Nephron (organoid): ENCODE measurements at regions not wholly inside any gene's neighbourhood (a gene's known extent, or its start where the extent isn't known, plus 50 kb on each side); places are given as distances from the start of the nearest gene placed in this dataset.

Source experiments
- H3K27ac Mint-ChIP-seq, 3 experiments: 2 replicates each; pipeline ENCODE4 v1.8.0; 2020; ENCODE audit warnings: mixed read lengths in 3 of 3, mild to moderate bottlenecking in 2 of 3, moderate library complexity in 1 of 3
- H3K27me3 Mint-ChIP-seq: 2 replicates; pipeline ENCODE4 v1.8.0; 2021; ENCODE audit warnings: low read depth, mild to moderate bottlenecking, moderate library complexity, mixed read lengths
- H3K36me3 Mint-ChIP-seq: 2 replicates; pipeline ENCODE4 v1.8.0; 2020; ENCODE audit warnings: low read depth, mixed read lengths
- H3K4me1 Mint-ChIP-seq: 2 replicates; pipeline ENCODE4 v1.8.0; 2020; ENCODE audit warnings: mixed read lengths
- H3K4me3 Mint-ChIP-seq, 3 experiments: 2 replicates each; pipeline ENCODE4 v1.8.0; 2020; ENCODE audit warnings: mild to moderate bottlenecking in 3 of 3, mixed read lengths in 3 of 3, moderate library complexity in 2 of 3
- H3K9me3 Mint-ChIP-seq: 2 replicates; pipeline ENCODE4 v1.8.0; 2020; ENCODE audit warnings: mixed read lengths
- TF ChIP-seq, protein P1 (sequence below), 3 experiments: fragments of 200-600 bp; sonication (generic); IDR thresholded peaks; one replicate each; pipeline ENCODE4 v1.5.0; 2021; ENCODE audit warnings: antibody characterized with exemption in 3 of 3; ENCODE audit not compliant: unreplicated experiment in 3 of 3

- no peak overlapping the region for H3K4me3 Mint-ChIP-seq
- H3K9me3 Mint-ChIP-seq: no peaks in the 10 kb centered on the region
- H3K4me1 Mint-ChIP-seq: peaks cover 24% of the 10 kb centered on the region
- H3K27ac Mint-ChIP-seq: no peak overlapping the region
- no peaks in the 10 kb centered on the region for H3K36me3 Mint-ChIP-seq
- peaks cover 3% of the 10 kb centered on the region for H3K27me3 Mint-ChIP-seq
- TF ChIP-seq, protein P1, sequence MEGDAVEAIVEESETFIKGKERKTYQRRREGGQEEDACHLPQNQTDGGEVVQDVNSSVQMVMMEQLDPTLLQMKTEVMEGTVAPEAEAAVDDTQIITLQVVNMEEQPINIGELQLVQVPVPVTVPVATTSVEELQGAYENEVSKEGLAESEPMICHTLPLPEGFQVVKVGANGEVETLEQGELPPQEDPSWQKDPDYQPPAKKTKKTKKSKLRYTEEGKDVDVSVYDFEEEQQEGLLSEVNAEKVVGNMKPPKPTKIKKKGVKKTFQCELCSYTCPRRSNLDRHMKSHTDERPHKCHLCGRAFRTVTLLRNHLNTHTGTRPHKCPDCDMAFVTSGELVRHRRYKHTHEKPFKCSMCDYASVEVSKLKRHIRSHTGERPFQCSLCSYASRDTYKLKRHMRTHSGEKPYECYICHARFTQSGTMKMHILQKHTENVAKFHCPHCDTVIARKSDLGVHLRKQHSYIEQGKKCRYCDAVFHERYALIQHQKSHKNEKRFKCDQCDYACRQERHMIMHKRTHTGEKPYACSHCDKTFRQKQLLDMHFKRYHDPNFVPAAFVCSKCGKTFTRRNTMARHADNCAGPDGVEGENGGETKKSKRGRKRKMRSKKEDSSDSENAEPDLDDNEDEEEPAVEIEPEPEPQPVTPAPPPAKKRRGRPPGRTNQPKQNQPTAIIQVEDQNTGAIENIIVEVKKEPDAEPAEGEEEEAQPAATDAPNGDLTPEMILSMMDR (IDR thresholded peaks at IDR 0.05; ENCODE audit: unreplicated experiment in 3 of 3): no peak
Observed at GRCh38 chr2:176501617-176502016, 232.4 kb downstream of the MTX2 start.

DNA sequence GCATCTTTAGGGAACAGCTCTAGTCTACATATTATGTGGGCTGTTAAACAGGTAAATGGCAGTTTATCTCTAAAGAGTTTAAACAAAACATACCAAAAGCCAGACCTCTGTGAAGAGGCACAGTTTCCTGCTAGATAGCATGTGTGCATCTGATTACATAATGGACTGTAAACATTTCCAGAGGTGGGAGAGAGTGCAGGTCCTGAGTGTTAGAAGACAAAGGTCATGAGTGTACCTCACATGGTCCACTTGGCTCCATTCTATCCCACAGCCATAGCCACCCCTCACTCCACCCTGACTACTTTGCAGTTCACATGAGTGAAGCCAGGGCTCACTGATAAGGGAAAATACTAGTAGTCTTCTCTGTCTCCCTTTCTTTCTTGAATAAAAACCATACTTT lies 233.4 kb downstream of the MTX2 start:
- Mint-ChIP-seq H3K27me3 (peaks cover 3% of the 10 kb centered on the region), H3K36me3 (no peaks in the 10 kb centered on the region), H3K4me3 (no peak overlapping the region), H3K27ac (peak overlapping the region in 1 of 3 experiments; percentile 10), H3K9me3 (no peaks in the 10 kb centered on the region), H3K4me1 (peaks cover 24% of the 10 kb centered on the region)
- TF ChIP-seq, protein P1 (IDR thresholded peaks at IDR 0.05; ENCODE audit: unreplicated experiment in 3 of 3): no peak

DNA sequence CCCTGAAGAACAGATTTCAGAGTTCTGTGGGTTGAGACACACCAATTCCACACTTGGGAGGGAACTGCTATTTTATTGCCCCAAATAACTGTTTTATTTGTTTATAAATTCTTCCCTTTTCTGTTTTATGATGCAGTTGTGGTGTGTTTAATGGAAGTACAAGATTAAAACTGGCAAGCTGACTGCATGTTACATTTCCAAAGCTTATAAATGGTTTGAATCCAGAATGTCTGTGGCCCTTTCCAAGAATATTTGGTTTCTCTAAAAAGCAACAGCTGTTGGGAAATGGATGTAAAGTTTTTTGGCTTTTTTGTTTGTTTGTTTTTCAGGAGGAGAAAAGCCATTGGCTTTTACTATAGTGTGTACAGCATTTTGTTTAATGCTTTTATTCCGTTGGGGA lies 234.5 kb downstream of the MTX2 start:
- TF ChIP-seq, protein P1 (IDR thresholded peaks at IDR 0.05; ENCODE audit: unreplicated experiment in 3 of 3): no peak
- no peaks in the 10 kb centered on the region for H3K27me3 Mint-ChIP-seq
- no peaks in the 10 kb centered on the region for H3K36me3 Mint-ChIP-seq
- H3K27ac Mint-ChIP-seq: peak overlapping the region in 1 of 3 experiments; percentile 24
- no peaks in the 10 kb centered on the region for H3K9me3 Mint-ChIP-seq
- peaks cover 24% of the 10 kb centered on the region for H3K4me1 Mint-ChIP-seq
- H3K4me3 Mint-ChIP-seq: no peak overlapping the region

DNA sequence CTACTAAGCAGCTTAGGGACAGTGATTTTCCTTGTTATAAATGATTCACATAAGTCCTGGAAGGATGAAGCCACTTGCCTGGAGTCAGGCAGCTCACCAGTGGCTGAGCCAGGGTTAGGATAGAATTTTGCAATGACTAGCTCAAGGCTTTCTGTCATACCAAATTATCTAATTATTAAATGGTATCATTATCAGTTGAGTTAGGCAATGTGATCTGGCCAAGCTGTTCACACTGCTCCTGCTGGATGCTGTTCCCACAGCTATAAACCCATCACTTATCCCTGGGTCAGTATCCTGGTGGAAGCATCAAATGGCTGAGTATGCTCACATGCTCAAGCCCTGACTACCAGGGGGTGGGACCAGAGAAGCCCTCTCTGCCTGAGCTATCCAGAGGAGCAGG lies 235.2 kb downstream of the MTX2 start:
- TF ChIP-seq, protein P1 (IDR thresholded peaks at IDR 0.05; ENCODE audit: unreplicated experiment in 3 of 3): no peak
- H3K27me3 Mint-ChIP-seq: no peaks in the 10 kb centered on the region
- no peaks in the 10 kb centered on the region for H3K36me3 Mint-ChIP-seq
- H3K4me3 Mint-ChIP-seq: no peak overlapping the region
- H3K9me3 Mint-ChIP-seq: no peaks in the 10 kb centered on the region
- no peak overlapping the region for H3K27ac Mint-ChIP-seq
- peaks cover 24% of the 10 kb centered on the region for H3K4me1 Mint-ChIP-seq

DNA sequence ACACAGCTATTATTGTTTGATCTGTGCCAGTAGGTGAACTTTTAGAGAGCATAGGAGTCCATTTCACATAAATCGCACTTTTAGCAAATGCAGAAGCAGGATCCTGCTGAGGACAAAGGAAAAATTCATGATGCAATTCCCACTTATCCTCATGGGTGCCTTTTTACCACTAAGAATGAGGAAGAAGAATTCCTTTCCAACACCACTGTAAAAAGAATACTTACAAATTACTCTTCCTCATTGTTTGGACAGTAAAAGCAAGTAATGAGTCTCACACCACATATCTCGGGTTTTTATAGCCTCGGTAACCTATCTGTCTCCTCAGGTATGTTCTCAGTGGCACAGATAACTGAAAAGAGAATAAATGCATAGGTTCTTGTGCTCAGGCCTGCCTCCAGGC lies 238.5 kb downstream of the MTX2 start:
- Mint-ChIP-seq H3K4me1 (peaks cover 6% of the 10 kb centered on the region), H3K27ac (no peak overlapping the region), H3K4me3 (no peak overlapping the region), H3K36me3 (no peaks in the 10 kb centered on the region), H3K27me3 (no peaks in the 10 kb centered on the region), H3K9me3 (no peaks in the 10 kb centered on the region)
- TF ChIP-seq, protein P1 (IDR thresholded peaks at IDR 0.05; ENCODE audit: unreplicated experiment in 3 of 3): no peak

DNA sequence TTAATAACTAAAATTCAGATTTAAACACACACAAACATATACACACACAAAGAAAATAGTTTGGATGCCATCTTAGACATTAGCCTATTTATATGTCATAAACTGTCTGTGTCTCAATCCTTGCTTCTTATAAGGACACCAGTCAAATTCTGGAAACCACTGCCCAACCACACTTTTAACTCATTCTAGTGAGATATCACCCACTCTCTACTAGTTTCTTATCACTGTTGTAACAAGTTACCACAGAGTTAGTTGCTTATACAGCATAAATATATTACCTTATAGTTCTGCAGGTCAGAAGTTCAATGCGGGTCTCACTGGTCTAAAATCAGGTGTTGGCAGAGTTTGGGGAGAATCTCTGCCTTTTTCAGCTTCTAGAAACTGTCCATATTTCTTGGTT lies 239.1 kb downstream of the MTX2 start:
- Mint-ChIP-seq H3K4me1 (peaks cover 6% of the 10 kb centered on the region), H3K36me3 (no peaks in the 10 kb centered on the region), H3K9me3 (no peaks in the 10 kb centered on the region), H3K27me3 (no peaks in the 10 kb centered on the region), H3K4me3 (no peak overlapping the region), H3K27ac (no peak overlapping the region)
- TF ChIP-seq, protein P1 (IDR thresholded peaks at IDR 0.05; ENCODE audit: unreplicated experiment in 3 of 3): no peak
